PC-3 (cell line): ENCODE measurements at regions not wholly inside any gene's neighbourhood (a gene's known extent, or its start where the extent isn't known, plus 50 kb on each side); places are given as distances from the start of the nearest gene placed in this dataset.

ENCODE experiments used
- ATAC-seq: fragments of 200-7000 bp; cut with Tn5 transposase; 2 replicates; pipeline ENCODE4 v1.9.1; 2020; ENCODE audit warnings: mild to moderate bottlenecking, moderate library complexity
- BruUV-seq: library from RNA; stranded (reverse); fragments of 400-500 nt; replicated peaks from 2 replicates; lab custom pipeline; 2021; lab: Mats Ljungman, UMichigan
- CTCF ChIA-PET: fragments of 300-600 bp; sonication (Branson Sonifier 250); formaldehyde crosslinking; loops from one replicate; lab custom pipeline; 2022; ENCODE audit warnings: antibody characterized with exemption; lab: Charles Lee
- POLR2A ChIA-PET: fragments of 300-600 bp; sonication (Branson Sonifier 250); formaldehyde crosslinking; loops from one replicate; lab custom pipeline; 2022; ENCODE audit warnings: antibody characterized with exemption; ENCODE audit not compliant: unreplicated experiment; lab: Charles Lee
- DNase-seq: peaks from one replicate; pipeline ENCODE4 v3.0.0-alpha.2; 2015
- H2AFZ ChIP-seq: fragments of 300-600 bp; sonication (generic); 2 replicates; pipeline ENCODE4 v1.6.0; 2016; ENCODE audit warnings: antibody characterized with exemption, low read length
- H3F3A ChIP-seq: fragments of 300-600 bp; sonication (generic); one replicate; pipeline ENCODE4 v1.6.0; 2017; ENCODE audit warnings: antibody characterized with exemption, low read length, control low read depth, mild to moderate bottlenecking; ENCODE audit not compliant: unreplicated experiment
- H3K27ac ChIP-seq: fragments of 300-600 bp; sonication (generic); 2 replicates; pipeline ENCODE4 v1.5.1; 2016; ENCODE audit warnings: mild to moderate bottlenecking, low read length
- H3K27me3 ChIP-seq: fragments of 300-600 bp; sonication (generic); 2 replicates; pipeline ENCODE4 v1.6.1; 2016; ENCODE audit warnings: low read length, mixed read lengths
- H3K36me3 ChIP-seq: fragments of 300-600 bp; sonication (generic); 2 replicates; pipeline ENCODE4 v1.6.1; 2016; ENCODE audit warnings: low read depth, mixed run types, low read length, mixed read lengths
- H3K4me1 ChIP-seq: fragments of 300-600 bp; sonication (generic); 2 replicates; pipeline ENCODE4 v1.5.1; 2016; ENCODE audit warnings: low read length; ENCODE audit not compliant: insufficient read depth
- H3K4me2 ChIP-seq: fragments of 300-600 bp; sonication (generic); 2 replicates; pipeline ENCODE4 v1.6.0; 2016; ENCODE audit warnings: low read length
- H3K4me3 ChIP-seq: fragments of 300-600 bp; sonication (generic); 2 replicates; pipeline ENCODE4 v1.5.1; 2016; ENCODE audit warnings: mild to moderate bottlenecking, low read length, mixed read lengths
- H3K79me2 ChIP-seq: fragments of 300-600 bp; sonication (generic); 2 replicates; pipeline ENCODE4 v1.6.1; 2017; ENCODE audit warnings: low read length, mixed read lengths
- H3K9ac ChIP-seq: fragments of 300-600 bp; sonication (generic); 2 replicates; pipeline ENCODE4 v1.6.0; 2016; ENCODE audit warnings: mild to moderate bottlenecking, low read length
- H3K9me2 ChIP-seq: fragments of 300-600 bp; sonication (generic); replicated peaks from 2 replicates; pipeline ENCODE4 v1.6.1; 2016; ENCODE audit warnings: mixed run types, low read length, mixed read lengths
- H3K9me3 ChIP-seq: fragments of 300-600 bp; sonication (generic); 2 replicates; pipeline ENCODE4 v1.6.1; 2016; ENCODE audit warnings: low read length, mixed read lengths
- H4K20me1 ChIP-seq: fragments of 300-600 bp; sonication (generic); 2 replicates; pipeline ENCODE4 v1.6.1; 2016; ENCODE audit warnings: low read length, mixed read lengths
- EZH2 ChIP-seq: fragments of 300-600 bp; sonication (generic); IDR thresholded peaks from one replicate; pipeline ENCODE4 v1.6.1; 2017; ENCODE audit warnings: antibody characterized with exemption, mild to moderate bottlenecking, low read length; ENCODE audit not compliant: unreplicated experiment
- EZH2phosphoT487 ChIP-seq: fragments of 300-600 bp; sonication (generic); IDR thresholded peaks from 2 replicates; pipeline ENCODE4 v1.6.1; 2018; ENCODE audit warnings: mild to moderate bottlenecking, antibody characterized with exemption, low read length, borderline replicate concordance
- intact Hi-C: fragments of 100-400 bp; cut with micrococcal nuclease; formaldehyde crosslinking; loops from 2 replicates; pipeline ENCODE4 v1.9.0; 2023
- TF ChIP-seq, protein P1 (sequence below): fragments of 300-600 bp; sonication (generic); conservative IDR thresholded peaks from 2 replicates; pipeline ENCODE4 v1.5.1; 2017; ENCODE audit warnings: antibody characterized with exemption, low read depth, mild to moderate bottlenecking, low read length

GRCh38 chr2:2728635-2729034 is 397.6 kb upstream of the MYT1L start:
- H3F3A ChIP-seq = no peaks in the 10 kb centered on the region
- no peaks in the 10 kb centered on the region for H4K20me1 ChIP-seq
- H3K27ac ChIP-seq = no peak overlapping the region
- no peaks in the 10 kb centered on the region for H3K4me1 ChIP-seq
- H3K79me2 ChIP-seq = no peaks in the 10 kb centered on the region
- H3K4me2 ChIP-seq = no peak overlapping the region
- H3K9me3 ChIP-seq = no peaks in the 10 kb centered on the region
- H2AFZ ChIP-seq = no peak overlapping the region
- no peaks in the 10 kb centered on the region for H3K9me2 ChIP-seq
- H3K4me3 ChIP-seq = no peak overlapping the region
- H3K36me3 ChIP-seq = no peaks in the 10 kb centered on the region
- H3K27me3 ChIP-seq = peaks cover 71% of the 10 kb centered on the region
- POLR2A ChIA-PET = no interaction called here
- TF ChIP-seq EZH2 (no peak), EZH2phosphoT487 (no peak)
- TF ChIP-seq, protein P1, sequence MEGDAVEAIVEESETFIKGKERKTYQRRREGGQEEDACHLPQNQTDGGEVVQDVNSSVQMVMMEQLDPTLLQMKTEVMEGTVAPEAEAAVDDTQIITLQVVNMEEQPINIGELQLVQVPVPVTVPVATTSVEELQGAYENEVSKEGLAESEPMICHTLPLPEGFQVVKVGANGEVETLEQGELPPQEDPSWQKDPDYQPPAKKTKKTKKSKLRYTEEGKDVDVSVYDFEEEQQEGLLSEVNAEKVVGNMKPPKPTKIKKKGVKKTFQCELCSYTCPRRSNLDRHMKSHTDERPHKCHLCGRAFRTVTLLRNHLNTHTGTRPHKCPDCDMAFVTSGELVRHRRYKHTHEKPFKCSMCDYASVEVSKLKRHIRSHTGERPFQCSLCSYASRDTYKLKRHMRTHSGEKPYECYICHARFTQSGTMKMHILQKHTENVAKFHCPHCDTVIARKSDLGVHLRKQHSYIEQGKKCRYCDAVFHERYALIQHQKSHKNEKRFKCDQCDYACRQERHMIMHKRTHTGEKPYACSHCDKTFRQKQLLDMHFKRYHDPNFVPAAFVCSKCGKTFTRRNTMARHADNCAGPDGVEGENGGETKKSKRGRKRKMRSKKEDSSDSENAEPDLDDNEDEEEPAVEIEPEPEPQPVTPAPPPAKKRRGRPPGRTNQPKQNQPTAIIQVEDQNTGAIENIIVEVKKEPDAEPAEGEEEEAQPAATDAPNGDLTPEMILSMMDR = no peak
- DNase-seq (no peak), ATAC-seq (no peak)
- BruUV-seq = no TSS peak
- no peak overlapping the region for H3K9ac ChIP-seq
- CTCF ChIA-PET = no interaction called here
- intact Hi-C loops = no loop called here

GRCh38 chr2:2727876-2728511 is 396.9 kb upstream of the MYT1L start:
- Histone ChIP-seq H4K20me1 (no peaks in the 10 kb centered on the region), H3K4me2 (no peak overlapping the region), H3K9ac (no peak overlapping the region), H3K9me2 (no peaks in the 10 kb centered on the region), H3K27ac (no peak overlapping the region), H3K4me1 (no peaks in the 10 kb centered on the region), H3K27me3 (peaks cover 64% of the 10 kb centered on the region), H3F3A (no peaks in the 10 kb centered on the region), H2AFZ (no peak overlapping the region), H3K9me3 (no peaks in the 10 kb centered on the region), H3K4me3 (no peak overlapping the region), H3K79me2 (no peaks in the 10 kb centered on the region), H3K36me3 (no peaks in the 10 kb centered on the region)
- TF ChIP-seq, protein P1 = no peak
- TF ChIP-seq EZH2 (no peak), EZH2phosphoT487 (no peak)
- DNase-seq (no peak), ATAC-seq (no peak)
- intact Hi-C loops = no loop called here
- BruUV-seq = no TSS peak
- POLR2A ChIA-PET = no interaction called here
- CTCF ChIA-PET = no interaction called here

GRCh38 chr2:2726163-2726562 is 395.1 kb upstream of the MYT1L start:
- no TSS peak for BruUV-seq
- no peaks in the 10 kb centered on the region for H3K9me2 ChIP-seq
- H3K79me2 ChIP-seq = no peaks in the 10 kb centered on the region
- H3K36me3 ChIP-seq = no peaks in the 10 kb centered on the region
- no peak overlapping the region for H3K4me3 ChIP-seq
- no peaks in the 10 kb centered on the region for H3K4me1 ChIP-seq
- ChIA-PET CTCF (no interaction called here), POLR2A (no interaction called here)
- no peaks in the 10 kb centered on the region for H3K9me3 ChIP-seq
- DNase-seq = no peak
- H3K9ac ChIP-seq = no peak overlapping the region
- H3F3A ChIP-seq = no peaks in the 10 kb centered on the region
- no peak overlapping the region for H3K27ac ChIP-seq
- H2AFZ ChIP-seq = no peak overlapping the region
- no peak for ATAC-seq
- no peak for TF ChIP-seq EZH2
- TF ChIP-seq, protein P1 = no peak
- no peak for TF ChIP-seq EZH2phosphoT487
- H3K4me2 ChIP-seq = no peak overlapping the region
- H4K20me1 ChIP-seq = no peaks in the 10 kb centered on the region
- intact Hi-C loops = no loop called here
- H3K27me3 ChIP-seq = peaks cover 48% of the 10 kb centered on the region
